C4-2B (cell line): ENCODE measurements at regions not wholly inside any gene's neighbourhood (a gene's known extent, or its start where the extent isn't known, plus 50 kb on each side); places are given as distances from the start of the nearest gene placed in this dataset.

ENCODE experiments used
- H3K27ac ChIP-seq: fragments of 450-650 bp; 2 replicates; pipeline ENCODE4 v1.5.1; 2017
- ZFX ChIP-seq: fragments of 450-650 bp; IDR thresholded peaks from 2 replicates; pipeline ENCODE4 v1.6.1; 2017
- TF ChIP-seq, protein P1 (sequence below): fragments of 450-650 bp; conservative IDR thresholded peaks from 2 replicates; pipeline ENCODE4 v1.5.1; 2017; ENCODE audit warnings: mild to moderate bottlenecking

DNA sequence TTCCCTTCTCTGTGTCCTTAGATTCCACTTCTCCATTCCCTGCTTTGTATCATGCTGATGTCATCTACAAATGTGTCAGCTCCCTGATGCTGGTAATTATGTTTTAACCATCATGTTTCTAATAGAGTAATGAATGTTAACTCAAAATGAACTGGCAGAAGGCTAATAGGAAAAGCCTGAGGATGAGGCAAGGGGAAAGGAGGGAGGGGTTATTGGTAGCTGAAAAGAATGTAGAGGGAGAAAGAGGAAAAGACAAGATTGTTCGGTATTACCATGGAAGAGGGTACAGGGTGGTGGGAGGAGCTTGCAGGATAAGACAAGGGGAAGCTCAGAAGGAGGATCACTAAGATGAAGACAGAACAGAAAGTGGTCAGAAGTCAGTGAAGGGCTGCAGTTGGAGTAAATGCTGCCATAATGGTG lies 150.9 kb downstream of the ZC3H11B start:
- H3K27ac ChIP-seq, result no peak overlapping the region
- no peak for TF ChIP-seq ZFX
- TF ChIP-seq, protein P1, sequence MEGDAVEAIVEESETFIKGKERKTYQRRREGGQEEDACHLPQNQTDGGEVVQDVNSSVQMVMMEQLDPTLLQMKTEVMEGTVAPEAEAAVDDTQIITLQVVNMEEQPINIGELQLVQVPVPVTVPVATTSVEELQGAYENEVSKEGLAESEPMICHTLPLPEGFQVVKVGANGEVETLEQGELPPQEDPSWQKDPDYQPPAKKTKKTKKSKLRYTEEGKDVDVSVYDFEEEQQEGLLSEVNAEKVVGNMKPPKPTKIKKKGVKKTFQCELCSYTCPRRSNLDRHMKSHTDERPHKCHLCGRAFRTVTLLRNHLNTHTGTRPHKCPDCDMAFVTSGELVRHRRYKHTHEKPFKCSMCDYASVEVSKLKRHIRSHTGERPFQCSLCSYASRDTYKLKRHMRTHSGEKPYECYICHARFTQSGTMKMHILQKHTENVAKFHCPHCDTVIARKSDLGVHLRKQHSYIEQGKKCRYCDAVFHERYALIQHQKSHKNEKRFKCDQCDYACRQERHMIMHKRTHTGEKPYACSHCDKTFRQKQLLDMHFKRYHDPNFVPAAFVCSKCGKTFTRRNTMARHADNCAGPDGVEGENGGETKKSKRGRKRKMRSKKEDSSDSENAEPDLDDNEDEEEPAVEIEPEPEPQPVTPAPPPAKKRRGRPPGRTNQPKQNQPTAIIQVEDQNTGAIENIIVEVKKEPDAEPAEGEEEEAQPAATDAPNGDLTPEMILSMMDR, result no peak

- TF ChIP-seq, protein P1, result no peak
- no peak for TF ChIP-seq ZFX
- no peak overlapping the region for H3K27ac ChIP-seq
Measured at GRCh38 chr1:219460896-219461815, 151.7 kb downstream of the ZC3H11B start.

DNA sequence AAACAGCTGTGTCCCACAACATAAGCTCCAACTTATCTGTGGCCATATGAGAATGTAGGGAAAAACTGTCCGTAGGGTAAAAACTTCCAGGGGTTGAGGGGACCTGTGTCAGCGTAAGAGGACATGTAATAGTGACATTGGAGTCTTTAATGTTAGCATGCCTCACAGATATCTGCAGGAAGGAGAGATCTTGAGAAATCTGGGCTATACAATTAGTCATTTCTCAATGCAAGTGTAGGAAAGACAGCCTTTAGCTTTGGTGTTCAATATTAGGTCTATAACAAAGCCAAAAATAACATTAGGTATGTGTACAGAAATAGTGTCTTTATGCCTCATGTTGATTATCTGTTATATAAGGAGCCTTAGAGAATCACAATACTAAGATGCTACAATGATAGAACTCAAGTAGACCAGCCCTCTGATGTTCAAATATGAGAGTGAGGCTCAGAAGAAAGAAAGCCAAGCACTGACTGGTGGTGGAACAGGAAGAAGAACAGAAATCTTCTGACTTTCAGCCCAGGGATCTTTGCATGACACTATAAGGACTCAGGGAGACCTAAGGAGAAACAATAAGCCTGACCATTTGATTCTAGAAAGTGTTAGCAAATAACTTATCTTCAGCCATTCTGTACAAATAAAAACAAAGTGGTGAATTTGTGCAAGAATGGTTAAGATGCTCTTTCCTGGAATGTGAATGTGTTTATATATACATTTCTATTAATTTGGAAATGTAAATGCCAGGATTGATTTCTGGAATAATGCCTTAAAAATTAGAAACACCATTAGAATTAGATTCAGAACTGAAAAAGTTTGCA lies 152.6 kb downstream of the ZC3H11B start:
- no peak overlapping the region for H3K27ac ChIP-seq
- TF ChIP-seq, protein P1, result no peak
- no peak for TF ChIP-seq ZFX

DNA sequence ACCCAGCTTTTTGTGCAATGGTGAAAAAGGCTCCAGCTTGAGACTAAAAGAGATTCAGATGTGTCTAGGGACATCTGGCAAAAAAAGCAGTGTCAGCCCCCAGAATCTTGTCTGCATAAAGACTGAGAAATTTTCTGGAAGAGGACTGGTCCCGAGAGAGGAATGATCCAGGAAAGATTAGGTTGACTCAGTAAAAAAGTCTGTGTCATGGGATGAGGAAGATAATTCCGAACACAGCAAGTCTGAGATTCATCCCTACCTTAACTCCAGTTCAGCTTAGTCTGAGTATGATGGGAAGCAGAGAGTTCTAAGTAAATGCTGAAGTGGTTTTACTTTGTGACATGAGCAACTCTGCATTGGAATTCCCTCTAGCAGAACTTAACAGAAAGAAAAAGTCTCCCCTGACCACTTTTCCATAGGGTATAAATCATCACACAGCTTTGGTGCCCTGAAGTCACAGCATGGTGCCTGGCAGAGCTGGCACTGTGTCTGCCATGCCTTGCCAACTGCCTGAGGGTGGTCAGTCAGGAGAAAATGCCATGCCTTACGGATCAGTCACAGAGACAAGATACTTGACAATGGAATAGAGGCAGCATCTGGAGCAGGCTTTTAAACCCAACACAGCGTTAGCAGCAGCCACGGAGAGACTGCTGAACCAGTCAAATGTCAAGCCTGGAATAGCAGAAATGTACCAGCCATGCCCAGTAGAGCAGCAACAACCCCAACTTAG lies 153.4 kb downstream of the ZC3H11B start:
- H3K27ac ChIP-seq, result no peak overlapping the region
- no peak for TF ChIP-seq ZFX
- TF ChIP-seq, protein P1, result no peak

GRCh38 chr1:219446288-219446687 lies 166.6 kb downstream of the ZC3H11B start:
- no peak for TF ChIP-seq ZFX
- TF ChIP-seq, protein P1, result no peak

GRCh38 chr1:219445864-219446263 lies 167.0 kb downstream of the ZC3H11B start:
- TF ChIP-seq ZFX, result no peak
- TF ChIP-seq, protein P1, result no peak

More at GRCh38 chr1:219446288-219446687, 166.6 kb downstream of the ZC3H11B start:
- no peak overlapping the region for H3K27ac ChIP-seq

More at GRCh38 chr1:219445864-219446263, 167.0 kb downstream of the ZC3H11B start:
- H3K27ac ChIP-seq, result no peak overlapping the region
